HG02970 (cell line): ENCODE measurements at regions not wholly inside any gene's neighbourhood (a gene's known extent, or its start where the extent isn't known, plus 50 kb on each side); places are given as distances from the start of the nearest gene placed in this dataset.

Experiments used
- ATAC-seq: cut with Tn5 transposase; IDR thresholded peaks from one replicate; pipeline ENCODE4 v1.9.1; 2021; ENCODE audit warnings: mild to moderate bottlenecking, moderate library complexity, moderate number of reproducible peaks; ENCODE audit not compliant: unreplicated experiment, low FRiP score

DNA sequence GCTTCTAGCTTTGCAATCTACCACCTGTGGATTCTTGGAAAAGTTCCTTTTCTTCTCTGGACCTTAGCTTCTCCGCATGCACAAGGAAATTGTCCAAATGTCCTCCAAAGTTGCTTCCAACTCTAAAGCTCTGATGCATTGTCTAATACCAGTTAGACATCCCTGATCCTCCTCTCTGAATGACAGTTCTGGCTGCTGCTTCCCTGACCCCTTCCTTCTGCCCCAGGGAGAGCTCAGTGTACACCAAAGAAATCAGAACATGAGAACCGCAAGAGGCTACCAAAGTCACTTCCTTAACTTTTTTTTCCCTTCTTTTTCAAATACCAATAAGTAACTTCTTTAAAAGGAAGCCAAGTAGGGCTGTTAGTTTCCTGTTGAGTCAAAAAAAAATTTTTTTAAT lies 79.7 kb upstream of the CES5A start:
- no peak for ATAC-seq

DNA sequence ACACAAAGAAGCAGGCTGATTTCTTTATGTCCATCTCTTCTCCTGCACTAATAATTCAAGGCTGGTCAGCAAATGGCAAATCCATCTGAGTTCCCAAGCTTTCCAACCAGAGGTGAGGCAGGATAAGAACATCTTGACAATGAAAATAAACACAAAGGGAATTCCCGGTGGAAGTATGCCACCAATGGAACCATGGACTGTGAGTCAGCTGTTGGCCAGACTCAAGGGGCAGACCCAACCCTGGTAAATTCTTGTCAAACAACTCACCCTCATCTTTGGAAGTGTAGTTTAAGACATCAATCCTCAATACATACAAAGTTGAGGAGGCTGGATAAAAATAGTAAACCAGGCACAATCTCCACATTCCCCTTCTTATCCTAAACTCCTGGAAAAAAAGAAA lies 74.3 kb upstream of the CES5A start:
- no peak for ATAC-seq

- ATAC-seq, result no peak
Measured at GRCh38 chr16:55948230-55948629, 73.1 kb upstream of the CES5A start.

DNA sequence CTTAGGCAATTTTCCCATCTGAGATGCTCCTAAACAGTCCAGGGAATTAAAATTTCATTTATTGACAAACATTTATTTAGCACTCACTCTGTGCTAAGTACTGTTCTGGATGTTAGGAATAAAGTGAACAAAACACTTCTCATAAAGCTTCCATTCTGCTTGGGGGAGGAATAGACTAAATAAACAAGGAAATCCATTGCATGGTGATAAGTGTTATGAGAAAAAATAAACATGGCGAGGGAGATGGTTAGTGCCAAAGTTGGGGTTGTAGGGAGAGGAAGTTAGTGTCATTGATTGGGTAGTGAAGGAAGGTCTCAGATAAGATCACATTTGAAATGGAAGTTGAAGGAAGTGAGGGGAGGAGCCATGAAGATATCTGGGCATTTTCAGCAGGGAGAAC lies 72.2 kb upstream of the CES5A start:
- no peak for ATAC-seq

- no peak for ATAC-seq
Measured at GRCh38 chr16:55944377-55944802, 69.2 kb upstream of the CES5A start.

DNA sequence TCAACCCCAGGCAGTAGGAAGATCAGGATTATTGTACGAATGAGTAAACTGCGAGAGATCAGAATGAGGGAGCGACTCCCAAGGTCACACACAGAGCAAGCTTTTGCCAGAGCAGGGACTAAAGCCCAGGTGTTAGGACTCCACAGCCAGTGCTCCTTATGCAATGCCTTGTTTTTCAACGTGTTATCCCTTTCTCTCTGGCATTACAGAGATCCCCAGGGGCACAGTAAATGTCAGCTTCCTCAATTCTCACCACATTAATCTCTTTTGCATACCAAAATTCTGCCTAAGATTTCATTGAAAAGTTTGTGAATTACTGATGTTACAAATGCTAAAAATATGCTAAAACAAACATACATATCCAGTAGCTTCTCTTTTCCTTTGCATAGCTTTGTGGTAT lies 68.1 kb upstream of the CES5A start:
- ATAC-seq, result no peak

DNA sequence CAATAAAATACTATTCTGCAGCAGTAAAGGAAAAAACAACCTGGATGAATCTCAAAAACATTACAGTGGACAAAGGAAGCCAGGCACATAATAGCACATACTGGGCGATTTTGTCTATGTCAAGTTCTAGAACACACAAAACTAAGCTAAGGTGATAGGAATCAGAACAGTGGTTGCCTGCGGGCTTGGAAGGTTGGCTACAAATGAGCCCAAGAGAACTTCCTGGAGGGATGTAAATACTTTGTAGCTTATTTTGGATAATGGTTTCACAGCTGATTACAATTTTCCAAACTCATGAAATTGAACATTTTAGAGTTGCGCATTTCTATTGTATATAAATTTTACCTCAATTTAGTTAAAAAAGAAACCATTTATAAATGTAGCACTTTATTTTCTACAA lies 67.6 kb upstream of the CES5A start:
- no peak for ATAC-seq

GRCh38 chr16:55941552-55941951 lies 66.4 kb upstream of the CES5A start:
- ATAC-seq, result no peak

GRCh38 chr16:55938126-55938525 lies 63.0 kb upstream of the CES5A start:
- ATAC-seq, result no peak

DNA sequence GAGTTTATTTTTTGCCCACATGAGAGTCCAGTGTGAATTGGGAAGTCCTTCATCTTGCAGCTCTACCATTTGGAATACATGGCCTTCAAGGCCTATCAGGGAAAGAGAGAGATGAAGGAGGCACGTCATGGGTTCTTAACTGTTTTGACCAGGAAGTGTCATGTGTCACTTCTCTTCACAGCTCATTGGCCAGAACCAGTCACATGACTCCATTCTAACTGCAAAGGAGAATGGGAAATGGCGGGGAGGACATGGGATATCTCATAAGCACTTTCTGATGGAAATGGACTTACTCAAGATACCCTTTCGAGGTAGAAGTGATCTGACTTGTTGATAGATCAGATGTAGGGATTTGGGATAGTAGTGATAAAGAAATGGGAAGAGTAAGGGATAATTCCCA lies 57.9 kb upstream of the CES5A start:
- no peak for ATAC-seq

DNA sequence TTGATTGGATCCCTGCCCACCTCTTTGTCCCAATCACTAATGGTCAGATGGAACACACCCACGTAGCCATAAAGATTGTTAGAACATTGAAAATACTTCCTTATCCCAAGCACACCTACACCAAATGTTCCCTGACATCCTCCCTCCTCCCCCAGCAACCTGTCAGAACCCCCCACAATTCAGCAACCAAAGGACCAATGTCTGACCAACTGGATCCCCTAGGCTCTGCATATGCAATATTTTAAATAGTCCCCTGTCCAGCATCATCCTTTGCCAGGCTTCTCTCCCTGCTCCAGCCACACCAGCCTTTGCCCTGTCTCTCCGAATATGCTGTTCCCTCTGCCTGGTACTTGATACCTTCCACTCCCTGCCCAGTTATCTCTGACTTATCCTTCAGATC lies 54.9 kb upstream of the CES5A start:
- ATAC-seq, result no peak

GRCh38 chr16:55929181-55929580 lies 54.0 kb upstream of the CES5A start:
- no peak for ATAC-seq

DNA sequence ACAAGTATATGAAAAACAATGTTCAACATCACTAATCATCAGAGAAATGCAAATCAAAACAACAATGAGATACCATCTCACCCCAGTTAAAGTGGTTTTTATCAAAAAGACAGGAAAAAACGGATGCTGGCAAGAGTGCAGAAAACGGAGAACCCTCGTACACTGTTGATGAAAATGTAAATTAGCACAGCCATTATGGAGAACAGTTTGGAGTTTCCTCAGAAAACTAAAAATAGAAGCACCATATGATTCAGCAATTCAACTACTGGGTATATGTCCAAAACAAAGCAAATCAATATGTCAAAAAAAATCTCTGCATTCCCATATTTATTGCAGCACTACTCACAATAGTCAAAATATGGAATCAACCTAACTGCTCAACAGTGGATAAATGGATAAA lies 50.1 kb upstream of the CES5A start:
- no peak for ATAC-seq
